Left hindlimb (tissue), 1 donor: ENCODE measurements at regions not wholly inside any gene's neighbourhood (a gene's known extent, or its start where the extent isn't known, plus 50 kb on each side); places are given as distances from the start of the nearest gene placed in this dataset.
A peak's percentile ranks its signal among the peaks of the same experiment; 100 is the strongest.
"Not testable (repeated sequence)": the region's sequence is repeated elsewhere in the genome, so short reads cannot be mapped to it uniquely, and the experiment has no call there.

Experiments used
- DNase-seq: peaks from one replicate; pipeline ENCODE4 v3.0.0-alpha.2; 2018

- no peak for DNase-seq
These were observed 82.9 kb upstream of the APBB1IP start for GRCh38 chr10:26355241-26355640.

- DNase-seq = no peak
These were observed 80.9 kb upstream of the APBB1IP start for GRCh38 chr10:26357203-26357602.

DNA sequence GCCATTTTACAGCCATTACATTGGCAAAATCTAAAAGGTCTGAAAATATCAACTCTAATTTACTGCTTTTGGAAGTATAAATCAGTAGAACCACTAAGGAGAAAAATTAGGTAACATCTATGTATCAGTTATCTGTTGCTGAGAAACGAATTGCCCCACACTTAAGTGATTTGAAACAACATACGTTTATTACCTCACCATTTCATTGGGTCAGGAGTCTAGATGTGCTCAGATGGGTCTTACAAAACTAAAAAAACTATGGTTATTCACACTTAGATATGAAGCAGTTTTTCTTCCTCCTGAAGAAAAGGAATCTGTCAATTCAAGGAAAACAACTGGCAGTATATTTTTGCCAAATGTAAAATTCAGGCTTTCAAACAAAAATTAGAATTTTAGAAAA, 80.1 kb upstream of the APBB1IP start:
- no peak for DNase-seq

DNA sequence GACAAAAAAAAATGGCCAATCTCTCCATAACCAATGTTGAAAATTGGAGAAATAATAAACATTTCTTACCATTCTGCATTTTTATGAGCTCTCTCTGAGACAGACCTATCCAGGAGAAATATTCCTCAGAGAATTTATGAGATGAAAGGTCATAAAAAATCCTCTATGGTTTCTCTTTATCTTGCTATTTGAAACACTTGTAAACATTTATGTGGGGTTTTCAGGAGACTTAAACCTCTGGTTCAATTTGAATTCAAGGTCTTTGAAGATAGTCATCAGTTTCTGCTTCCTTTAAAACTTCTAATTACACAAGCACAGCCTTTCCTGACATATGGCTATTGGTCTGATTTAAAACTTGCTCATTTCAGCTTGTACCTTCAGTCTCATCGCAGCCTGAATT, 78.5 kb upstream of the APBB1IP start:
- no peak for DNase-seq

- no peak for DNase-seq
These were observed 76.8 kb upstream of the APBB1IP start for GRCh38 chr10:26361351-26361750.

DNA sequence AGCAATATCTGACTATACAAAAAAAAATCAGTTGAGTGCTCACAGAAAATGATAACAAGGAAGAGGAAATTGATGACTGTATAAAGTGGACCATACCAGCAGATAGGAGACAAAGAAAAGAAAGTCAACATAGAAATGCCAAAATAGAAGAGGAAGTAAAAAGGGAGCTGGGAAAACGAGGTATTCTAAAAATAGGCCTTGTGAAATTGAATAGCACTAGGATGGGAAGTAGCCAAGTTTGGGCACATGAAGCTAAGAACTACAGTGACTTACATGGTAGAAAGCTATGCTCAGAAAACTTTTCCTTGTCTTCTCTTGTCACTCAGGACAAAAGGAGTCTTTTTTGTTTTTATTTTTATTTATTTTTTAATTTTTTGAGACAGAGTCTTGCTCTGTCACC, 76.2 kb upstream of the APBB1IP start:
- DNase-seq = no peak

DNA sequence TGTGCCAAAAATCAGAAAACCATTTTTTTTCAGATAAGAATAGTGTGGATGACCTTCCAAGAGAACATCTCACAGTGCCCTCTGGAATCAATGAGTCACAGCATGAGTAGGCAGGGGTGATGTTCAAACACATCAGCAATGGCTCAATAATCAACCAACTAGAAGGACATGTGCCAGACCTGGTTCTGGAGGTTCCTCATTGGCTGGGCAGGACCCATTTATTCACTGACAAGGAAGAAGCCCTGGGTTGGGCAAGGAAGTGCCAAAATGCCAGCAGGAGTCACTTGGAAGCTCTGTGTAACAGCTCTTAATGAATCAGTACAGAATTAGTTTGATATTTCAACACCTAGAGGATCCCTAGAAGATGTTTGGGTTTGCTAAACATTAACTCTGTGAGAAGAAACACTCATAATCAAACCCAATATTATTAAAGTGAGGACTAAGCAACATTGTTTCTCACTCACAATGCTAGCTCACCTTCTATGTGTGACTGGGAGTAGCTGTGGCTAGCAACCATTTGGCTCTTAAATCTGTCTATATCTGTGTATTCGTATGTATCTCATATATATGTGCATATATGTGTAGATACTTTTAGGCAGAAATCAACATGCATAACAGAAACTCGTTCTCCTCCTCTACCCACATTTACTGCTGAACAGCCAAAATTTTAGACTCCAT, 72.3 kb upstream of the APBB1IP start:
- no peak for DNase-seq

GRCh38 chr10:26367035-26367434, 71.1 kb upstream of the APBB1IP start:
- DNase-seq = not testable (repeated sequence)

GRCh38 chr10:26367771-26368170, 70.4 kb upstream of the APBB1IP start:
- DNase-seq = peak; percentile 49

GRCh38 chr10:26368463-26368862, 69.7 kb upstream of the APBB1IP start:
- DNase-seq = no peak

- no peak for DNase-seq
These were observed 65.4 kb upstream of the APBB1IP start for GRCh38 chr10:26372513-26373354.

DNA sequence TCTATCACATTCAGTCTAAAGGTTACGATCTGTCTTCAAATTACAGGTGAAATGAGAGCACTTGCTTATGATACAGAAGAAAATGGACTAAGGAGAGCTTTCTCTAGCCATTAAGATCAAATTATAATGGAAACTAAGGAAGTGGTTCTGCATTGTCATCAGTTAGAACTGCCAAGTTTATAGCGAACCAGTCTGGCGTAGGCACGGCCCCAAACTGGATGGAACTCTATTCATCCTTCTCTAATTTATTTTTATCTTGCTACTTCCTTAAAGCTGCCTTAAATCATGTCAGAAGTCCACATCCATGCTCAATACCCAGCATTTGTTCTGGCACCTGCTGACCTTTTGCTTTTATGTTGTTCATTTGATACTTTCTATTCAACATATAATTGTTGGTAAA, 63.7 kb upstream of the APBB1IP start:
- no peak for DNase-seq

DNA sequence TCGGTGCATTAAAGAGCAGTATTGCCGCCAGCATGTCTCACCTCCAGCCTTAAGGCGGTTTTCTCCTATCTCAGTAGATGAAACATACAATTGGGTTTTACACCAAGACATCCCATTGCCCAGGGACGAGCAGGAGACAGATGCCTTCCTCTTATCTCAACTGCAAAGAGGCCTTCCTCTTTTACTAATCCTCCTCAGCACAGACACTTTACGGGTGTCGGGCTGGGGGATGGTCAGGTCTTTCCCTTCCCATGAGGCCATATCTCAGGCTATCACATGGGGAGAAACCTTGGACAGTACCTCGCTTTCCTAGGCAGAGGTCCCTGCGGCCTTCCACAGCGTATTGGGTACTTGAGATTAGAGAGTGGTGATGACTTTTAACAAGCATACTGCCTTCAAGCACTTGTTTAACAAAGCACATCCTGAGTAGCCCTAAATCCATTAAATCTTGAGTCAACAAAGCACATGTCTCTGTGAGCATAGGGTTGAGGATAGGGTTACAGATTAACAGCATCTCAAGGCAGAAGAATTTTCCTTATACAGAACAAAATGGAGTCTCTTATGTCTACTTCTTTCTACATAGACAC, 60.8 kb upstream of the APBB1IP start:
- not testable (repeated sequence) for DNase-seq

GRCh38 chr10:26378861-26379294, 59.3 kb upstream of the APBB1IP start:
- DNase-seq = no peak

GRCh38 chr10:26380815-26381214, 57.3 kb upstream of the APBB1IP start:
- DNase-seq = no peak

- DNase-seq = no peak
These were observed 56.2 kb upstream of the APBB1IP start for GRCh38 chr10:26381986-26382385.

GRCh38 chr10:26384600-26384999, 53.5 kb upstream of the APBB1IP start:
- DNase-seq = no peak

GRCh38 chr10:26385443-26385842, 52.7 kb upstream of the APBB1IP start:
- no peak for DNase-seq

DNA sequence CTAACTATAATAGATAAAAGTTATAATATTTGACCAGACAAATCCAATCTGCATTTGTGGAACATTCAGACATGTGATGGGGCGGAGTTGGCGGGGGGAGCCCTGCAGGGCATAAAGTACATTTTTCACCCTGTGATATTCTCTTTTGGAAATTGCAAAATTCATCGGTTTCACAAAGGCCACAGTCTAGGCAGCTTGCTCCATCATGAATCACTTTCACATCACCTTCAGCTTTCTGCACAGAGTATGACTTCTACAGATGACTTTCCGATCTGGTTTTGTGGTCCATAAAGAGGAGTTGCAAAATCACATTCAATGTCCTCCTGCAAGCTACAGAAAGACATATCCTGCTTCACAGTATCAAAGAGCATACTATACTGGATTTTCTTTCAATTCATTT, 51.4 kb upstream of the APBB1IP start:
- no peak for DNase-seq
